ENCODE measurements at regions not wholly inside any gene's neighbourhood (a gene's known extent, or its start where the extent isn't known, plus 50 kb on each side); places are given as distances from the start of the nearest gene placed in this dataset.

- DNase-seq (ENCODE audit: low read depth) = no peak
These were observed 186.5 kb upstream of the LINGO1 start for GRCh38 chr15:77819048-77819850.

GRCh38 chr15:77818484-77819047, 185.9 kb upstream of the LINGO1 start:
- DNase-seq (ENCODE audit: low read depth) = no peak

- DNase-seq (ENCODE audit: low read depth) = no peak
These were observed 184.7 kb upstream of the LINGO1 start for GRCh38 chr15:77817434-77817833.

GRCh38 chr15:77816983-77817382, 184.3 kb upstream of the LINGO1 start:
- DNase-seq (ENCODE audit: low read depth) = no peak

GRCh38 chr15:77815015-77815414, 182.3 kb upstream of the LINGO1 start:
- DNase-seq (ENCODE audit: low read depth) = no peak

GRCh38 chr15:77812664-77813063, 180.0 kb upstream of the LINGO1 start:
- no peak for DNase-seq (ENCODE audit: low read depth)

GRCh38 chr15:77811270-77811669, 178.6 kb upstream of the LINGO1 start:
- no peak for DNase-seq (ENCODE audit: low read depth)

- no peak for DNase-seq (ENCODE audit: low read depth)
These were observed 177.4 kb upstream of the LINGO1 start for GRCh38 chr15:77810130-77810571.

- no peak for DNase-seq (ENCODE audit: low read depth)
These were observed 176.0 kb upstream of the LINGO1 start for GRCh38 chr15:77808581-77809177.

- DNase-seq (ENCODE audit: low read depth) = no peak
These were observed 175.4 kb upstream of the LINGO1 start for GRCh38 chr15:77808075-77808474.

GRCh38 chr15:77807611-77808010, 174.9 kb upstream of the LINGO1 start:
- DNase-seq (ENCODE audit: low read depth) = no peak

GRCh38 chr15:77807115-77807514, 174.4 kb upstream of the LINGO1 start:
- no peak for DNase-seq (ENCODE audit: low read depth)

- no peak for DNase-seq (ENCODE audit: low read depth)
These were observed 171.5 kb upstream of the LINGO1 start for GRCh38 chr15:77804210-77804609.

GRCh38 chr15:77803487-77803886, 170.8 kb upstream of the LINGO1 start:
- no peak for DNase-seq (ENCODE audit: low read depth)

GRCh38 chr15:77800305-77800704, 167.6 kb upstream of the LINGO1 start:
- no peak for DNase-seq (ENCODE audit: low read depth)

- no peak for DNase-seq (ENCODE audit: low read depth)
These were observed 166.1 kb upstream of the LINGO1 start for GRCh38 chr15:77798847-77799246.

- DNase-seq (ENCODE audit: low read depth) = no peak
These were observed 165.6 kb upstream of the LINGO1 start for GRCh38 chr15:77798151-77798835.

GRCh38 chr15:77797270-77797669, 164.6 kb upstream of the LINGO1 start:
- DNase-seq (ENCODE audit: low read depth) = no peak

- no peak for DNase-seq (ENCODE audit: low read depth)
These were observed 163.5 kb upstream of the LINGO1 start for GRCh38 chr15:77796046-77796729.

GRCh38 chr15:77795446-77795845, 162.7 kb upstream of the LINGO1 start:
- DNase-seq (ENCODE audit: low read depth) = no peak

- no peak for DNase-seq (ENCODE audit: low read depth)
These were observed 159.2 kb upstream of the LINGO1 start for GRCh38 chr15:77791941-77792340.

- DNase-seq (ENCODE audit: low read depth) = no peak
These were observed 157.8 kb upstream of the LINGO1 start for GRCh38 chr15:77790481-77790880.

All from CMK (cell line).